GM12878 (cell line): ENCODE measurements at regions not wholly inside any gene's neighbourhood (a gene's known extent, or its start where the extent isn't known, plus 50 kb on each side); places are given as distances from the start of the nearest gene placed in this dataset.

Experiments used
- ATAC-seq: fragments of 200-7000 bp; cut with Tn5 transposase; 3 replicates; pipeline ENCODE4 v1.9.1; 2020; ENCODE audit warnings: mild to moderate bottlenecking, moderate library complexity
- BruUV-seq: library from RNA; stranded (reverse); fragments of 400-500 nt; replicated peaks from 2 replicates; lab custom pipeline; 2021; lab: Mats Ljungman, UMichigan
- CTCF ChIA-PET: fragments of 300-600 bp; sonication (Branson Sonifier 250); formaldehyde crosslinking; extraction: SDS; loops from one replicate; lab custom pipeline; 2021; ENCODE audit warnings: inconsistent platforms; lab: Yijun Ruan, JAX
- POLR2A ChIA-PET: fragments of 350-600 bp; formaldehyde crosslinking; extraction: SDS; loops from one replicate; lab custom pipeline; 2021; ENCODE audit warnings: inconsistent platforms; lab: Charles Lee
- RAD21 ChIA-PET: fragments of 300-600 bp; sonication (Branson Sonifier 250); formaldehyde crosslinking; loops from one replicate; lab custom pipeline; 2023; ENCODE audit warnings: antibody characterized with exemption; ENCODE audit not compliant: unreplicated experiment; lab: Charles Lee
- SMC1A ChIA-PET: fragments of 300-600 bp; sonication (Branson Sonifier 250); formaldehyde crosslinking; loops from one replicate; lab custom pipeline; 2023; ENCODE audit not compliant: unreplicated experiment, uncharacterized antibody; lab: Charles Lee
- DNase-seq: peaks from one replicate; pipeline ENCODE4 v3.0.0-alpha.2; 2011; ENCODE audit warnings: low read depth, low spot score
- FAIRE-seq: peaks from 3 replicates; lab custom pipeline; 2011; peaks lifted over from hg19 to GRCh38; lab: Jason Lieb, UNC
- H2AFZ ChIP-seq: 2 replicates; pipeline ENCODE4 v1.6.0; 2011; ENCODE audit warnings: low read depth, low read length, control low read depth; ENCODE audit not compliant: control insufficient read depth
- H3K27ac ChIP-seq: 2 replicates; pipeline ENCODE4 v1.5.1; 2011; ENCODE audit warnings: control low read depth; ENCODE audit not compliant: control insufficient read depth, insufficient read depth
- H3K27me3 ChIP-seq, 2 experiments: replicated peaks in 1 of 2; 2 replicates each; pipeline versions ENCODE4 v1.6.0 to v1.6.1; 2011; ENCODE audit warnings: low read length in 1 of 2; ENCODE audit not compliant: control insufficient read depth in 2 of 2, insufficient read depth in 2 of 2
- H3K36me3 ChIP-seq, 2 experiments: 2 replicates each; pipeline ENCODE4 v1.5.1; 2011; ENCODE audit warnings: low read length in 1 of 2; ENCODE audit not compliant: control insufficient read depth in 2 of 2, insufficient read depth in 2 of 2
- H3K4me1 ChIP-seq: 2 replicates; pipeline ENCODE4 v1.6.1; 2011; ENCODE audit warnings: mild to moderate bottlenecking, low read length, moderate library complexity, mixed read lengths; ENCODE audit not compliant: control insufficient read depth, insufficient read depth
- H3K4me2 ChIP-seq: 2 replicates; pipeline ENCODE4 v1.6.0; 2011; ENCODE audit warnings: control low read depth; ENCODE audit not compliant: control insufficient read depth, insufficient read depth
- H3K4me3 ChIP-seq: fragments of 200-600 bp; sonication (generic); 2 replicates; pipeline ENCODE4 v1.5.1; 2016
- H3K79me2 ChIP-seq: 2 replicates; pipeline ENCODE4 v1.6.0; 2011; ENCODE audit warnings: low read length; ENCODE audit not compliant: control insufficient read depth, insufficient read depth
- H3K9ac ChIP-seq: 2 replicates; pipeline ENCODE4 v1.8.0; 2011; ENCODE audit warnings: low read length, control low read depth, mixed read lengths; ENCODE audit not compliant: control insufficient read depth, insufficient read depth
- H3K9me3 ChIP-seq: replicated peaks from 3 replicates; pipeline ENCODE4 v1.5.1; 2011; ENCODE audit warnings: mild to moderate bottlenecking, low read length; ENCODE audit not compliant: control insufficient read depth, insufficient read depth
- H4K20me1 ChIP-seq: 2 replicates; pipeline ENCODE4 v1.6.0; 2011; ENCODE audit not compliant: control insufficient read depth, insufficient read depth
- CREB1 ChIP-seq: IDR thresholded peaks from 2 replicates; pipeline ENCODE4 v1.6.1; 2012; ENCODE audit warnings: low read depth, mild to moderate bottlenecking, inconsistent platforms
- IRF3 ChIP-seq: fragments of 450-650 bp; IDR thresholded peaks from 2 replicates; pipeline ENCODE4 v1.6.1; 2014; ENCODE audit warnings: mild to moderate bottlenecking
- MTA2 ChIP-seq: fragments of 450-650 bp; IDR thresholded peaks from 2 replicates; pipeline ENCODE4 v1.6.1; 2016; ENCODE audit warnings: low read depth, mild to moderate bottlenecking, moderate library complexity
- PAX8 ChIP-seq: fragments of 450-650 bp; IDR thresholded peaks from 2 replicates; pipeline ENCODE4 v1.6.1; 2017; ENCODE audit warnings: mild to moderate bottlenecking, moderate library complexity
- POLR2A ChIP-seq: IDR thresholded peaks from 2 replicates; pipeline ENCODE4 v1.6.1; 2011; ENCODE audit warnings: low read depth, mild to moderate bottlenecking, low read length
- SMC3 ChIP-seq: IDR thresholded peaks from 2 replicates; pipeline ENCODE4 v1.6.1; 2011; ENCODE audit warnings: low read length, improper control_type of control experiment, borderline replicate concordance
- TCF3 ChIP-seq: IDR thresholded peaks from 2 replicates; pipeline ENCODE4 v1.6.1; 2012; ENCODE audit warnings: low read depth, mild to moderate bottlenecking, low read length, borderline replicate concordance; ENCODE audit not compliant: insufficient read depth
- WGBS: methylation state at CpG from one replicate; pipeline ENCODE4 v1.1.6; 2016; ENCODE audit warnings: low lambda C conversion rate; ENCODE audit not compliant: insufficient replicate concordance, insufficient coverage; ENCODE audit errors: missing lambda C conversion rate; 5-methylcytosine and 5-hydroxymethylcytosine counted together
- in situ Hi-C: fragments of 300-500 bp; cut with MboI; formaldehyde crosslinking; loops from 9 replicates; pipeline ENCODE4 v1.14.3; 2018; ENCODE audit warnings: mixed read lengths
- intact Hi-C: fragments of 100-400 bp; cut with micrococcal nuclease; formaldehyde crosslinking; loops from one replicate; pipeline ENCODE4 v1.14.2; 2022; ENCODE audit not compliant: unreplicated experiment

GRCh38 chr22:23384431-23384830 lies 195.7 kb downstream of the IGLL1 start:
- FAIRE-seq (no peak), DNase-seq (no peak), ATAC-seq (no peak)
- intact Hi-C loops (no loop called here), in situ Hi-C loops (loop anchor here (10.0 to 25.0 kb wide), 2 partner anchors 420 to 572 kb away; no protein-coding TSS in a partner anchor)
- Histone ChIP-seq H3K9ac (no peak overlapping the region), H3K4me2 (no peak overlapping the region), H3K9me3 (no peaks in the 10 kb centered on the region), H3K27ac (no peak overlapping the region), H3K36me3 (no peaks in the 10 kb centered on the region), H3K27me3 (no peaks in the 10 kb centered on the region), H3K4me3 (no peak overlapping the region), H3K4me1 (no peaks in the 10 kb centered on the region), H2AFZ (no peak overlapping the region), H4K20me1 (no peaks in the 10 kb centered on the region), H3K79me2 (no peaks in the 10 kb centered on the region)
- no peak for TF ChIP-seq TCF3
- no peak for TF ChIP-seq POLR2A
- no peak for TF ChIP-seq PAX8
- no peak for TF ChIP-seq IRF3
- no peak for TF ChIP-seq SMC3
- TF ChIP-seq CREB1, result no peak
- no peak for TF ChIP-seq MTA2
- no TSS peak for BruUV-seq
- RAD21 ChIA-PET, result interaction anchor here (1.4 to 1.5 kb wide), 2 partner anchors 71 to 425 kb away, joined by 4 to 7 read pairs; no protein-coding TSS in a partner anchor
- POLR2A ChIA-PET, result no interaction called here
- SMC1A ChIA-PET, result interaction anchor here (2.1 kb wide), 1 partner anchor 15 kb away, joined by 6 read pairs; no protein-coding TSS in a partner anchor
- 12% methylated on average over 10 of the region's 10 CpGs for WGBS
- CTCF ChIA-PET, result interaction anchor here (1.1 kb wide), 1 partner anchor 22 kb away, joined by 3 read pairs; no protein-coding TSS in a partner anchor
